ENCODE measurements at regions not wholly inside any gene's neighbourhood (a gene's known extent, or its start where the extent isn't known, plus 50 kb on each side); places are given as distances from the start of the nearest gene placed in this dataset.

DNA sequence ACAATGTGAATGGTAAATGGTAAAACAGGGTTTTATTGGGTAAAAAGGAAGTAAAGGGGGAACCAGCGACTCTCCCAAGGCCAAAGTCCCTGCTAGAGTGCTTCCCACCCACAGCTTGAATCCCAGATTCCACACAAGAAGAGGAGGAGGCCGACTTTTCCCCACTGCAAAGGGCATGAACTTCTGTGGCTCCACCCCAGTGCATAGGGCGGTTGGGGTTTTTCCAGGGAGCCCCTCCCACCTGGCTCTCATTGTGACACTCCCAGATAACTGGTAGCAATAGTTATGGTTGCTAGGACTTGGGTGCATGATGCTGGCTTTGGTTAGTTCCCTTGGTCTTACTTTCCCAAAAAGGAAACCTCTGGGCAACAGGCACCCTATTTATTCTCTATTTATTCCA, 666.0 kb upstream of the CA10 start:
- TF ChIP-seq, protein P1, sequence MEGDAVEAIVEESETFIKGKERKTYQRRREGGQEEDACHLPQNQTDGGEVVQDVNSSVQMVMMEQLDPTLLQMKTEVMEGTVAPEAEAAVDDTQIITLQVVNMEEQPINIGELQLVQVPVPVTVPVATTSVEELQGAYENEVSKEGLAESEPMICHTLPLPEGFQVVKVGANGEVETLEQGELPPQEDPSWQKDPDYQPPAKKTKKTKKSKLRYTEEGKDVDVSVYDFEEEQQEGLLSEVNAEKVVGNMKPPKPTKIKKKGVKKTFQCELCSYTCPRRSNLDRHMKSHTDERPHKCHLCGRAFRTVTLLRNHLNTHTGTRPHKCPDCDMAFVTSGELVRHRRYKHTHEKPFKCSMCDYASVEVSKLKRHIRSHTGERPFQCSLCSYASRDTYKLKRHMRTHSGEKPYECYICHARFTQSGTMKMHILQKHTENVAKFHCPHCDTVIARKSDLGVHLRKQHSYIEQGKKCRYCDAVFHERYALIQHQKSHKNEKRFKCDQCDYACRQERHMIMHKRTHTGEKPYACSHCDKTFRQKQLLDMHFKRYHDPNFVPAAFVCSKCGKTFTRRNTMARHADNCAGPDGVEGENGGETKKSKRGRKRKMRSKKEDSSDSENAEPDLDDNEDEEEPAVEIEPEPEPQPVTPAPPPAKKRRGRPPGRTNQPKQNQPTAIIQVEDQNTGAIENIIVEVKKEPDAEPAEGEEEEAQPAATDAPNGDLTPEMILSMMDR (IDR thresholded peaks at IDR 0.05; ENCODE audit: low read length): no peak
- TF ChIP-seq EZH2 (IDR thresholded peaks at IDR 0.05; ENCODE audit: borderline replicate concordance, low read length): no peak

Measured in OCI-LY1 (cell line).